NCI-H1436 treated with DMSO at 0.1 percent for 48 hours (cell line): ENCODE measurements at regions not wholly inside any gene's neighbourhood (a gene's known extent, or its start where the extent isn't known, plus 50 kb on each side); places are given as distances from the start of the nearest gene placed in this dataset.

Experiments used
- DNase-seq: peaks from one replicate; lab custom pipeline; 2025; lab: John Stamatoyannopoulos, UW

DNA sequence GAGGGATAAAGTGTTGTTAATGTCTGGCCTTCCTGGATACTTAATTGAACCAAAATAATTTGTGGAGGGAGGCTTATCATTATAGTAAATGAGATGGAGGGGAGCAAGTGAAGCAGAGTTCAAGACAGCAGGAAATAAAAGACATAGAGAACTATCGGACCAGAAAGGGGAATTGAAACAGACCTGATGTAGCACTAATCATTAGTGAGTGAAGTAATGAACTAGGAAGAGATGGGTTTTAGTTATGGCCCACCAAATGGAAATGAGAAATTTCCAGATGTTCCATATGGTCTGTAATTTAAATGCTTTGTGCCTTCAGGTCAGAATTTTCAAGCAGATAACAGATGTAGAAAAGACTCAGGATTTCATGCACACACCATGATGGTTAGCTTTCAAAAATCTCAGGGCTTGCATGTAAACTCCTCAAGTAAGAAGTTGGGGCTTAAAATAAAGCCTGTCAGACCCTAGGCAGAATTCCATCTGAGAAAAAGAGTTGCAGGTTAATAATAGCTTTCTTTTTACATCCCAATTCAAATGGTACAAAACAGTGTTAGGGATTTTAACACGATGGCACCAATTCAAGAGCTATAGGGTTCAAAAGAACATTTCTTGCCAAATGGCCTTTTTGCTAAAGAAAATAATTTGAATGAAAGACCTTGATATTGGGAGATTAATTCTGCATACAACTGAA lies 355.8 kb downstream of the FSCB start:
- no peak for DNase-seq

- DNase-seq, result no peak
These were observed 357.5 kb downstream of the FSCB start for GRCh38 chr14:44149597-44149996.

- DNase-seq, result no peak
These were observed 365.1 kb downstream of the FSCB start for GRCh38 chr14:44142006-44142405.

- no peak for DNase-seq
These were observed 371.1 kb downstream of the FSCB start for GRCh38 chr14:44135972-44136371.

GRCh38 chr14:44131861-44132260 lies 375.2 kb downstream of the FSCB start:
- no peak for DNase-seq

- no peak for DNase-seq
These were observed 393.0 kb downstream of the FSCB start for GRCh38 chr14:44113769-44114730.

DNA sequence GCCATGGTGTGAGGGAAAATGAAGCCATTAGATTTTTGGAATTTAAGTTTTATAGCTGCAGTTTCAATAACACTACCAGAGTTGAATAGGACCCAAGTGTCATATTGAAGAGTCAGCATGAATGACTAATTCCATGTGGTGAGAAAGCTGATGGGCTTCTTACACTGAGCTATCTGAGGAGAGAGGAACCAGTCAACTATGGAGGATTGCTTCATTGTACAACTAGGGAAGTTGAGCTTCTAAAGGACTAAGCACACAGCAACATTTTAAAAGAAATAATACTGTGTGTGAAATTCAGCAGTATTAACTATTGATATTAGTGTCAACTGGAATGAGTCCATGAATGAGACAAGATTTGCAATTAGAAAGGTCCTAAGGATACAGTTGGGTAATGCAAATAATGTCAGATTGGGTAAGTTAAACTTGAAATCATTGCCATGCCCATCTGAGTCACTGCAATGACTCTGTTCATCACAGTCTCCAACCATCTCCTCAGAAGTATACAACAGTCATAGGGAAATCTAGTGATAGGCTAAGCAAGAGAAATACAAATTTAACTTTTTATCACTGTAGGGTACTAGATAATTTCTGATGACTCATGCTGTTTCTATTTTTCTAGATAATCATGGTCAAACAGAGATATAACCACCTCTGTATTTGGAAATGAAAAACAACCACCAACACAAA lies 394.2 kb downstream of the FSCB start:
- no peak for DNase-seq

GRCh38 chr14:44109036-44109435 lies 398.0 kb downstream of the FSCB start:
- no peak for DNase-seq

GRCh38 chr14:44108601-44109000 lies 398.5 kb downstream of the FSCB start:
- no peak for DNase-seq

GRCh38 chr14:44107156-44107555 lies 399.9 kb downstream of the FSCB start:
- DNase-seq, result no peak

GRCh38 chr14:44099743-44100488 lies 407.2 kb downstream of the FSCB start:
- no peak for DNase-seq

DNA sequence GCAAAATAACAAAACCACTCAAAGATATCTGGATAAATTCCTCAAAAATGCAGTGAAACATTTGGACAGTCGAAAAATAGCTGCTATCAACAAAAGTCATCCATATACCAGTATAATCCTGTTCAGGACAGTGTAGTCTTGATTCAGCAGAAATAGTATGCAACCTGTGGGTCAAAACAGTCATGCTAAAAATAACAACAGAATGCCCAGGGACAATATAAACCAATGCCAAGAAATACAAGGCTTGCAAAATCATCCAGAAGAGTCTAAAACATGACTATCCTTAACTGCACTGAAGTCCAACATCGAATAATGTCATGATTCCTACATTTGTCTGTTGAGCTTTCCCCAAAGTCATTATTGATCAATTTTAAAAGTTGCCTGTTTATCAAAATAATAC lies 425.9 kb downstream of the FSCB start:
- no peak for DNase-seq

- no peak for DNase-seq
These were observed 437.0 kb downstream of the FSCB start for GRCh38 chr14:44070046-44070445.

GRCh38 chr14:44053422-44053821 lies 453.7 kb downstream of the FSCB start:
- no peak for DNase-seq

DNA sequence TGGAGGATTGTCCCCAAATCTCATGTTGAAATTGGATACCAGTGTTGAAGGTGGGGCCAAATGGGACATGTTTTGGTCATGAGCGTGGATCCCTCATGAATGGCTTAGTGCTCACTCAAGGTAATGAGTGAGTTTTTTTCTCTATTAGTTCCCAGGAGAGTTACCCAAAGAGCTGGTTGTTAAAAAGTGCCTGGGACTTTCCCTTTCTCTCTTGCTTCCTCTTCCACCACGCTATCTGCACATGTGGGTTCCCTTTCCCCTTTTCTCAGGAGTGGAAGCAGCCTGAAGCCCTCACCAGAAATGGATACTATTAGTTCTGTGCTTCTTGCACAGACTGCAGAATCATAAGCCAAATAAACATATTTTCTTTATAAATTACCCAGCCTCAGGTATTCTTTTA lies 465.4 kb downstream of the FSCB start:
- no peak for DNase-seq

DNA sequence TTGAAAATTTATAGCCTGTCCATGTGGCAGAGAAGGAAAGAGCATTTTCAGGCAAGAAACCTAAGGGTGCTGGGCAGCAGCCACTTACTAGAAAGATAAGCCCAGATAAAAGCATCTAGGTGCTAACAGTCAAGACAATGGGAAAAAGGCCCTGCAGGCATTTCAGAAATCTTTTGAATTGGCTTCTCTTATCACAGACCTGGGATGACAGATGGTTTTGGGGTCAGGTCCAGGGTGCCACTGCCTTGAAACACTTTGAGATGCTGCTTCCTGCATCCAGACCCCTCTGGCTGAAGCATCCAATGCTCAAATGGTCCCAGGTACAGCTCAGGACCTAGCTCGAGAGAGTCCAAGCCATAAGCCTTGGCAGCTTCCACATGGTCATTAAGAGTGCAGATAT lies 466.5 kb downstream of the FSCB start:
- no peak for DNase-seq

- no peak for DNase-seq
These were observed 470.8 kb downstream of the FSCB start for GRCh38 chr14:44036248-44036647.

DNA sequence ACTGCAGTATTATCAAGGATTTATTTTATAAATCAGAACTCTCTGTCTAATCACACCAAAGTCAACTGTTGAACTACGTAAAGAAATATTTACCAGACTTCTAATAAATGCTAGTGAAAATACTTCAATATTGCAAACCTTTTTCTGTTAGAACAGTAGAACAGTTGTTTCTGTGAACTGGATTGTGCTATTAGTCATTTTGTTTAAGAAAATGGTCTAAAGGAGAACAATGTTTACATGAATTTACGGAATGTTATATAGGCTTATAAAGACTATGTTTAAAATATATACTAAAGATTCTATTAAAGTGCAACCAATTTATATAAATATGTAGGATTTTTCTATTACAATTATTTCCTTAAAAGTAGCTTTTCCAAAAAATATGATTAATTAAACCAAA lies 471.4 kb downstream of the FSCB start:
- no peak for DNase-seq

DNA sequence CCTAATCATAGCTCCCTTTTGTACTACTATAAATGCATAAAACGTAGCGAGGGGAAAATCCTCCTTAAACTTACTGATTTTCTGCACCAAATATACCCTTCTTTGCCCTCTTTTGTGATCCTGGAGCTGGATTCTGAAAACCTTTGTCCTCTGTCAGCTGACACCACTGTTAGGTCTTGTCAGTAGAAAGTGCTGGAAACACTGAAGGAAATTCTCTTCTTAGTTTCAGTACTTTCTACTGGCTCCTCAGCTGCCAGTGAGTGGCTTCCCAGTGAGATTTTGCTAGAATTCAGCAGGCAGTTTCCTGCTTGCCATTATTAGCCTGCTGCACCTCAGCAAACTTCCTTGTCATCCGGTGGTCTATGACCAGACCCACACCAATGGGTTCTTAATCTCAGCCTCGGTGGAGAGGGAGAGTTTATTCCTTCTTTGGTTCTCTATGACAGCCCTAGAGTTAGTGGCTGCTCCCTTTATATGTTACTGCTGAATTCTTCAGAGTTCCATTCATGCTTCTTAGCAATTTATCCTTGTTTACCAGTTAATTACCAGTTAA lies 476.2 kb downstream of the FSCB start:
- DNase-seq, result no peak

GRCh38 chr14:44029933-44030332 lies 477.1 kb downstream of the FSCB start:
- DNase-seq, result no peak

- DNase-seq, result no peak
These were observed 479.7 kb downstream of the FSCB start for GRCh38 chr14:44027397-44027796.

- DNase-seq, result no peak
These were observed 496.5 kb downstream of the FSCB start for GRCh38 chr14:44010595-44010994.
